IMR-90 (cell line): ENCODE measurements at regions not wholly inside any gene's neighbourhood (a gene's known extent, or its start where the extent isn't known, plus 50 kb on each side); places are given as distances from the start of the nearest gene placed in this dataset.

Source experiments
- ATAC-seq: fragments of 200-7000 bp; cut with Tn5 transposase; 2 replicates; pipeline ENCODE4 v1.9.1; 2020; ENCODE audit warnings: low read depth, mild to moderate bottlenecking, moderate library complexity
- BruUV-seq: library from RNA; stranded (reverse); fragments of 400-500 nt; replicated peaks from 2 replicates; lab custom pipeline; 2021; lab: Mats Ljungman, UMichigan
- CTCF ChIA-PET: fragments of 300-600 bp; formaldehyde crosslinking; extraction: SDS; loops from one replicate; lab custom pipeline; 2021; ENCODE audit warnings: antibody characterized with exemption; lab: Yijun Ruan, JAX
- POLR2A ChIA-PET: fragments of 300-600 bp; sonication (Branson Sonifier 250); formaldehyde crosslinking; loops from one replicate; lab custom pipeline; 2022; ENCODE audit warnings: antibody characterized with exemption; ENCODE audit not compliant: unreplicated experiment; lab: Charles Lee
- DNase-seq: peaks from one replicate; pipeline ENCODE4 v3.0.0; 2013
- H2AFZ ChIP-seq: replicated peaks from 2 replicates; pipeline ENCODE3; 2013; ENCODE audit warnings: low read length, mild to moderate bottlenecking; ENCODE audit not compliant: poor library complexity
- H2AK5ac ChIP-seq: 2 replicates; pipeline ENCODE4 v1.6.1; 2013; ENCODE audit warnings: low read depth, low read length, inconsistent platforms
- H2AK9ac ChIP-seq: replicated peaks from 2 replicates; pipeline ENCODE3; 2013; ENCODE audit warnings: mild to moderate bottlenecking, low read depth, low read length, moderate library complexity; ENCODE audit not compliant: poor library complexity
- H2BK120ac ChIP-seq: 2 replicates; pipeline ENCODE4 v1.6.1; 2013; ENCODE audit warnings: low read depth, low read length, inconsistent platforms
- H2BK15ac ChIP-seq: 3 replicates; pipeline ENCODE4 v1.6.1; 2013; ENCODE audit warnings: low read depth, low read length, inconsistent platforms
- H2BK20ac ChIP-seq: 2 replicates; pipeline ENCODE4 v1.6.1; 2013; ENCODE audit warnings: low read depth, mild to moderate bottlenecking, inconsistent platforms, low read length, moderate library complexity
- H2BK5ac ChIP-seq: 2 replicates; pipeline ENCODE4 v1.6.1; 2013; ENCODE audit warnings: mild to moderate bottlenecking, low read depth, low read length, inconsistent platforms; ENCODE audit not compliant: poor library complexity, severe bottlenecking
- H3K14ac ChIP-seq: replicated peaks from 2 replicates; pipeline ENCODE4 v1.6.1; 2013; ENCODE audit warnings: low read depth, low read length, inconsistent platforms
- H3K18ac ChIP-seq: 2 replicates; pipeline ENCODE4 v1.6.1; 2013; ENCODE audit warnings: low read depth, low read length, control low read depth
- H3K23ac ChIP-seq: 2 replicates; pipeline ENCODE4 v1.6.1; 2013; ENCODE audit warnings: low read depth, low read length, inconsistent platforms
- H3K27ac ChIP-seq: 2 replicates; pipeline ENCODE4 v1.5.1; 2013; ENCODE audit warnings: mild to moderate bottlenecking, control low read depth, low read length; ENCODE audit not compliant: insufficient read depth
- H3K27me3 ChIP-seq: 2 replicates; pipeline ENCODE4 v1.6.1; 2013; ENCODE audit warnings: low read length; ENCODE audit not compliant: control insufficient read depth, insufficient read depth
- H3K36me3 ChIP-seq: 2 replicates; pipeline ENCODE4 v1.6.1; 2013; ENCODE audit warnings: low read length, mixed read lengths; ENCODE audit not compliant: control insufficient read depth, insufficient read depth
- H3K4ac ChIP-seq: 2 replicates; pipeline ENCODE4 v1.6.1; 2013; ENCODE audit warnings: low read depth, low read length, inconsistent platforms
- H3K4me1 ChIP-seq: 2 replicates; pipeline ENCODE4 v1.6.1; 2013; ENCODE audit warnings: low read length, mixed read lengths; ENCODE audit not compliant: control insufficient read depth, insufficient read depth
- H3K4me2 ChIP-seq: 2 replicates; pipeline ENCODE4 v1.6.1; 2013; ENCODE audit warnings: low read depth, mild to moderate bottlenecking, control low read depth, low read length, moderate library complexity
- H3K4me3 ChIP-seq: 2 replicates; pipeline ENCODE4 v1.5.1; 2013; ENCODE audit warnings: low read depth, mild to moderate bottlenecking, control low read depth, low read length, moderate library complexity; ENCODE audit not compliant: insufficient read depth
- H3K56ac ChIP-seq: 2 replicates; pipeline ENCODE4 v1.6.1; 2013; ENCODE audit warnings: low read length, inconsistent platforms; ENCODE audit not compliant: insufficient read depth; ENCODE audit errors: extremely low read depth
- H3K79me1 ChIP-seq, 2 experiments: 2 replicates each; pipeline ENCODE4 v1.6.1; 2013; ENCODE audit warnings: low read length in 2 of 2, inconsistent platforms in 1 of 2, low read depth in 1 of 2
- H3K9ac ChIP-seq: 2 replicates; pipeline ENCODE4 v1.6.1; 2013; ENCODE audit warnings: low read depth, low read length, control low read depth
- H3K9me1 ChIP-seq: 2 replicates; pipeline ENCODE4 v1.6.1; 2013; ENCODE audit warnings: low read length, inconsistent platforms; ENCODE audit not compliant: insufficient read depth
- H3K9me3 ChIP-seq: 2 replicates; pipeline ENCODE4 v1.6.1; 2013; ENCODE audit warnings: low read length; ENCODE audit not compliant: control insufficient read depth, insufficient read depth
- H4K20me1 ChIP-seq: 2 replicates; pipeline ENCODE4 v1.6.1; 2013; ENCODE audit warnings: low read length, inconsistent platforms; ENCODE audit not compliant: insufficient read depth
- H4K5ac ChIP-seq: 2 replicates; pipeline ENCODE4 v1.6.1; 2013; ENCODE audit warnings: mild to moderate bottlenecking, low read depth, low read length, control low read depth
- H4K8ac ChIP-seq, 2 experiments: 2 replicates each; pipeline ENCODE4 v1.6.1; 2013; ENCODE audit warnings: low read depth in 2 of 2, low read length in 2 of 2, control low read depth in 1 of 2, inconsistent platforms in 1 of 2
- H4K91ac ChIP-seq: 2 replicates; pipeline ENCODE4 v1.6.1; 2013; ENCODE audit warnings: low read depth, low read length, inconsistent platforms; ENCODE audit not compliant: insufficient read depth
- MAZ ChIP-seq: IDR thresholded peaks from 2 replicates; pipeline ENCODE4 v1.6.1; 2012; ENCODE audit warnings: low read depth, mild to moderate bottlenecking, low read length, improper control_type of control experiment, moderate library complexity, borderline replicate concordance
- NFE2L2 ChIP-seq: fragments of 150-350 bp; IDR thresholded peaks from 2 replicates; pipeline ENCODE4 v1.6.1; 2016; ENCODE audit warnings: low read depth, mild to moderate bottlenecking, low read length
- RAD21 ChIP-seq: IDR thresholded peaks from 2 replicates; pipeline ENCODE4 v1.6.1; 2012; ENCODE audit warnings: low read length, improper control_type of control experiment
- RFX5 ChIP-seq: IDR thresholded peaks from 2 replicates; pipeline ENCODE4 v1.8.0; 2012; ENCODE audit warnings: low read depth, mild to moderate bottlenecking, low read length, moderate library complexity
- SMC3 ChIP-seq: fragments of 150-350 bp; IDR thresholded peaks from 2 replicates; pipeline ENCODE4 v1.6.1; 2016; ENCODE audit warnings: low read depth, mild to moderate bottlenecking, antibody characterized with exemption, low read length, moderate library complexity
- WGBS, 2 experiments: methylation state at CpG; one replicate each; pipeline versions ENCODE4 v1.1.5 to v1.1.7; 2013; ENCODE audit warnings: missing lambda C conversion rate in 2 of 2; ENCODE audit not compliant: insufficient read length in 1 of 2; ENCODE audit errors: extremely low coverage in 2 of 2; 5-methylcytosine and 5-hydroxymethylcytosine counted together
- dilution Hi-C: fragments of 300-500 bp; cut with HindIII; formaldehyde crosslinking; loops from one replicate; pipeline ENCODE4 v1.14.3; 2018; ENCODE audit warnings: low sequenced_read_pairs; ENCODE audit not compliant: unreplicated experiment
- in situ Hi-C: fragments of 300-500 bp; cut with MboI; formaldehyde crosslinking; loops from 3 replicates; pipeline ENCODE4 v1.14.3; 2019; ENCODE audit warnings: low sequenced_read_pairs, inconsistent platforms, mixed read lengths
- intact Hi-C: fragments of 100-400 bp; cut with micrococcal nuclease; formaldehyde crosslinking; loops from 2 replicates; pipeline ENCODE4 v1.10.0; 2022
- TF ChIP-seq, protein P1 (sequence below): fragments of 150-350 bp; IDR thresholded peaks from 2 replicates; pipeline ENCODE4 v1.6.1; 2017; ENCODE audit warnings: mild to moderate bottlenecking, antibody characterized with exemption, low read length, low read depth

DNA sequence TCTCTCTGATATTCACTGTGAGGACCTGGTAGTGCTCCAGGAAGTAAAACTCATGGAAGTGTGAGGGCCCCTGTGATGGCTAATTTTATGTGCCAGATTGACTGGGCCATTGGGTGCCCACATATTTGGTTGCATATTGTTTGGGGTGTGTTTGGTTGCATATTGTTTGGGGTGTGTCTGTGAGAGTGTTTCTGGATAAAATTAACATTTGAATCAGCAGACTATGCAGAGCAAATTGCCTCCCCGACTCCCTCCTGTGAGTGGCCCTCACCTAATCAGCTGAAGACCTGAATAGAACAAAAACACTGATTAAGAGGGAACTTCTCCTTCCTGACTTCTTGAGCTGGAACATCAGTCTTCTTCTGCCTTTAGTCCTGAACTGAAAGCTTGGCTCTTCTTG, 173.3 kb upstream of the LINC00305 start:
- intact Hi-C loops (no loop called here), dilution Hi-C loops (no loop called here), in situ Hi-C loops (no loop called here)
- no CpG with 5 or more reads among the region's 1 CpG for WGBS, 2 experiments
- no peak overlapping the region for H3K23ac ChIP-seq
- TF ChIP-seq, protein P1, sequence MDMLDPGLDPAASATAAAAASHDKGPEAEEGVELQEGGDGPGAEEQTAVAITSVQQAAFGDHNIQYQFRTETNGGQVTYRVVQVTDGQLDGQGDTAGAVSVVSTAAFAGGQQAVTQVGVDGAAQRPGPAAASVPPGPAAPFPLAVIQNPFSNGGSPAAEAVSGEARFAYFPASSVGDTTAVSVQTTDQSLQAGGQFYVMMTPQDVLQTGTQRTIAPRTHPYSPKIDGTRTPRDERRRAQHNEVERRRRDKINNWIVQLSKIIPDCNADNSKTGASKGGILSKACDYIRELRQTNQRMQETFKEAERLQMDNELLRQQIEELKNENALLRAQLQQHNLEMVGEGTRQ = no peak
- no peak for TF ChIP-seq RAD21
- no peak for TF ChIP-seq MAZ
- TF ChIP-seq RFX5 = no peak
- TF ChIP-seq NFE2L2 = no peak
- TF ChIP-seq SMC3 = no peak
- H2AFZ ChIP-seq = no peak overlapping the region
- H2BK120ac ChIP-seq = no peak overlapping the region
- H3K56ac ChIP-seq = no peak overlapping the region
- H2AK9ac ChIP-seq = no peak overlapping the region
- no peak overlapping the region for H3K4me3 ChIP-seq
- H3K4me2 ChIP-seq = no peak overlapping the region
- no peak overlapping the region for H3K9ac ChIP-seq
- no peaks in the 10 kb centered on the region for H3K4me1 ChIP-seq
- H3K27me3 ChIP-seq = no peaks in the 10 kb centered on the region
- no peak overlapping the region for H2BK15ac ChIP-seq
- POLR2A ChIA-PET = no interaction called here
- no TSS peak for BruUV-seq
- H2AK5ac ChIP-seq = no peak overlapping the region
- no peak overlapping the region for H4K91ac ChIP-seq
- H2BK20ac ChIP-seq = no peak overlapping the region
- H2BK5ac ChIP-seq = no peak overlapping the region
- H3K4ac ChIP-seq = no peak overlapping the region
- H3K18ac ChIP-seq = no peak overlapping the region
- H4K5ac ChIP-seq = no peak overlapping the region
- no peaks in the 10 kb centered on the region for H3K36me3 ChIP-seq
- no peak overlapping the region for H4K8ac ChIP-seq
- no peak overlapping the region for H3K14ac ChIP-seq
- CTCF ChIA-PET = no interaction called here
- no peak for DNase-seq
- H4K20me1 ChIP-seq = no peaks in the 10 kb centered on the region
- H3K9me3 ChIP-seq = peaks cover 6% of the 10 kb centered on the region
- no peaks in the 10 kb centered on the region for H3K79me1 ChIP-seq
- no peak for ATAC-seq
- no peaks in the 10 kb centered on the region for H3K9me1 ChIP-seq
- H3K27ac ChIP-seq = no peak overlapping the region
